Neural progenitor cell (in vitro differentiated cells): ENCODE measurements at regions not wholly inside any gene's neighbourhood (a gene's known extent, or its start where the extent isn't known, plus 50 kb on each side); places are given as distances from the start of the nearest gene placed in this dataset.
"Not testable (repeated sequence)": the region's sequence is repeated elsewhere in the genome, so short reads cannot be mapped to it uniquely, and the experiment has no call there.

Experiments used
- EZH2 ChIP-seq: fragments of 200-600 bp; sonication (generic); IDR thresholded peaks from 2 replicates; pipeline ENCODE4 v1.6.1; 2017; ENCODE audit warnings: antibody characterized with exemption, mild to moderate bottlenecking, moderate library complexity
- EZH2phosphoT487 ChIP-seq: fragments of 200-600 bp; sonication (generic); IDR thresholded peaks from 2 replicates; pipeline ENCODE4 v1.6.1; 2017; ENCODE audit warnings: antibody characterized with exemption
- TF ChIP-seq, protein P1 (sequence below): fragments of 200-600 bp; sonication (generic); IDR thresholded peaks from 2 replicates; pipeline ENCODE4 v1.5.1; 2017; ENCODE audit warnings: antibody characterized with exemption, mild to moderate bottlenecking

DNA sequence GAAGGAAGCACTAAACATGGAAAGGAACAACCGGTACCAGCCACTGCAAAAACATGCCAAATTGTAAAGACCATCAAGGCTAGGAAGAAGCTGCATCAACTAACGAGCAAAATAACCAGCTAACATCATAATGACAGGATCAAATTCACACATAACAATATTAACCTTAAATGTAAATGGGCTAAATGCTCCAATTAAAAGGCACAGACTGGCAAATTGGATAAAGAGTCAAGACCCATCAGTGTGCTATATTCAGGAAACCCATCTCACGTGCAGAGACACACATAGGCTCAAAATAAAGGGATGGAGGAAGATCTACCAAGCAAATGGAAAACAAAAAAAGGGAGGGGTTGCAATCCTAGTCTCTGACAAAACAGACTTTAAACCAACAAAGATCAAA, 126.3 kb upstream of the CAV2 start:
- TF ChIP-seq, protein P1, sequence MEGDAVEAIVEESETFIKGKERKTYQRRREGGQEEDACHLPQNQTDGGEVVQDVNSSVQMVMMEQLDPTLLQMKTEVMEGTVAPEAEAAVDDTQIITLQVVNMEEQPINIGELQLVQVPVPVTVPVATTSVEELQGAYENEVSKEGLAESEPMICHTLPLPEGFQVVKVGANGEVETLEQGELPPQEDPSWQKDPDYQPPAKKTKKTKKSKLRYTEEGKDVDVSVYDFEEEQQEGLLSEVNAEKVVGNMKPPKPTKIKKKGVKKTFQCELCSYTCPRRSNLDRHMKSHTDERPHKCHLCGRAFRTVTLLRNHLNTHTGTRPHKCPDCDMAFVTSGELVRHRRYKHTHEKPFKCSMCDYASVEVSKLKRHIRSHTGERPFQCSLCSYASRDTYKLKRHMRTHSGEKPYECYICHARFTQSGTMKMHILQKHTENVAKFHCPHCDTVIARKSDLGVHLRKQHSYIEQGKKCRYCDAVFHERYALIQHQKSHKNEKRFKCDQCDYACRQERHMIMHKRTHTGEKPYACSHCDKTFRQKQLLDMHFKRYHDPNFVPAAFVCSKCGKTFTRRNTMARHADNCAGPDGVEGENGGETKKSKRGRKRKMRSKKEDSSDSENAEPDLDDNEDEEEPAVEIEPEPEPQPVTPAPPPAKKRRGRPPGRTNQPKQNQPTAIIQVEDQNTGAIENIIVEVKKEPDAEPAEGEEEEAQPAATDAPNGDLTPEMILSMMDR, result not testable (repeated sequence)
- TF ChIP-seq EZH2phosphoT487, EZH2: not testable (repeated sequence)
